ENCODE measurements at regions not wholly inside any gene's neighbourhood (a gene's known extent, or its start where the extent isn't known, plus 50 kb on each side); places are given as distances from the start of the nearest gene placed in this dataset.
A peak's percentile ranks its signal among the peaks of the same experiment; 100 is the strongest.

GRCh38 chr11:81331088-81331487 is 1402.6 kb downstream of the FAM181B start:
- Histone ChIP-seq H3K27me3 (replicated peaks in 1 of 4; ENCODE audit: control insufficient read depth in 3 of 4, extremely low read depth in 1 of 4, insufficient read depth in 3 of 4, low read length in 3 of 4) (no peaks in the 10 kb centered on the region), H3K9ac (replicated peaks in 1 of 4; ENCODE audit: extremely low read depth in 1 of 4, low read depth in 3 of 4, low read length in 3 of 4) (no peak overlapping the region), H2BK15ac (ENCODE audit: low read length) (no peak overlapping the region), H4K5ac (ENCODE audit: insufficient read length, low read depth, low read length) (no peak overlapping the region), H3K4ac (replicated peaks; ENCODE audit: insufficient read length, low read depth, low read length) (no peak overlapping the region), H3K36me3 (ENCODE audit: control insufficient read depth in 2 of 4, insufficient read depth in 4 of 4, low read length in 3 of 4) (no peaks in the 10 kb centered on the region), H3K23me2 (ENCODE audit: low read depth, low read length) (no peaks in the 10 kb centered on the region), H4K8ac (ENCODE audit: extremely low read depth, insufficient read depth, low read length) (no peak overlapping the region), H3K4me1 (replicated peaks in 1 of 4; ENCODE audit: control insufficient read depth in 3 of 4, insufficient read depth in 4 of 4, low read length in 3 of 4) (no peaks in the 10 kb centered on the region), H2BK5ac (ENCODE audit: low read depth, low read length) (no peak overlapping the region), H2BK12ac (ENCODE audit: low read depth, low read length) (no peak overlapping the region), H3K4me3 (ENCODE audit: extremely low read depth in 1 of 4, insufficient read depth in 2 of 4, low read depth in 3 of 4, low read length in 4 of 4) (no peak overlapping the region), H4K20me1 (replicated peaks in 1 of 2; ENCODE audit: control insufficient read depth in 1 of 2, insufficient read depth in 2 of 2, low read length in 2 of 2) (no peaks in the 10 kb centered on the region), H3K9me3 (ENCODE audit: insufficient read depth in 2 of 2, low read depth in 1 of 2, low read length in 1 of 2) (no peaks in the 10 kb centered on the region), H2AK5ac (ENCODE audit: low read depth, low read length) (no peak overlapping the region), H3K14ac (ENCODE audit: insufficient read length) (no peak overlapping the region), H4K91ac (replicated peaks; ENCODE audit: insufficient read length, low read length) (no peak overlapping the region), H3K23ac (ENCODE audit: insufficient read length) (no peak overlapping the region), H3K79me1 (ENCODE audit: low read depth, low read length) (no peaks in the 10 kb centered on the region), H3K79me2 (ENCODE audit: control insufficient read depth in 1 of 2, insufficient read depth in 2 of 2, low read length in 2 of 2) (no peaks in the 10 kb centered on the region), H3K4me2 (ENCODE audit: insufficient read depth in 1 of 2, low read depth in 2 of 2, low read length in 2 of 2) (no peak overlapping the region), H2BK120ac (replicated peaks; ENCODE audit: low read depth, low read length) (no peak overlapping the region), H2BK20ac (ENCODE audit: low read length) (no peak overlapping the region), H2AFZ (ENCODE audit: low read length) (peak overlapping the region; percentile 21; the same call in 1 of the 2 replicates), H3K18ac (ENCODE audit: extremely low read depth, low read length) (no peak overlapping the region), H3K27ac (ENCODE audit: low read depth, low read length) (no peak overlapping the region), H3K56ac (replicated peaks; ENCODE audit: insufficient read length, low read depth, low read length) (no peak overlapping the region)
- CTCF ChIA-PET (ENCODE audit: partially characterized antibody) = no interaction called here
- FAIRE-seq = no peak
- POLR2A ChIA-PET (ENCODE audit: partially characterized antibody) = no interaction called here
- no peak for DNase-seq (ENCODE audit: low read depth in 1 of 2, low spot score in 2 of 2)
- TF ChIP-seq EP300 (IDR thresholded peaks at IDR 0.05; ENCODE audit: borderline replicate concordance in 1 of 2, low read depth in 2 of 2, low read length in 2 of 2) (no peak), TAF1 (IDR thresholded peaks at IDR 0.05; ENCODE audit: low read depth, low read length) (no peak), JUND (IDR thresholded peaks at IDR 0.05; ENCODE audit: low read length) (no peak), CTBP2 (IDR thresholded peaks at IDR 0.05; ENCODE audit: borderline replicate concordance, insufficient read depth, insufficient read length, low read length) (no peak), SIX5 (IDR thresholded peaks at IDR 0.05; ENCODE audit: low read depth, low read length) (no peak), SIRT6 (IDR thresholded peaks at IDR 0.05; ENCODE audit: low read length) (no peak), SRF (IDR thresholded peaks at IDR 0.05; ENCODE audit: low read depth, low read length) (no peak), POLR2A (IDR thresholded peaks at IDR 0.05; ENCODE audit: control extremely low read depth in 1 of 2, low read depth in 2 of 2, low read length in 2 of 2) (no peak), FOSL1 (IDR thresholded peaks at IDR 0.05; ENCODE audit: insufficient read depth, low read depth, low read length) (no peak)
- TF ChIP-seq, protein P1, sequence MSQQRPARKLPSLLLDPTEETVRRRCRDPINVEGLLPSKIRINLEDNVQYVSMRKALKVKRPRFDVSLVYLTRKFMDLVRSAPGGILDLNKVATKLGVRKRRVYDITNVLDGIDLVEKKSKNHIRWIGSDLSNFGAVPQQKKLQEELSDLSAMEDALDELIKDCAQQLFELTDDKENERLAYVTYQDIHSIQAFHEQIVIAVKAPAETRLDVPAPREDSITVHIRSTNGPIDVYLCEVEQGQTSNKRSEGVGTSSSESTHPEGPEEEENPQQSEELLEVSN (IDR thresholded peaks at IDR 0.05) = no peak
- 90% methylated on average over 4 of the region's 4 CpGs; no CpG with 5 or more reads in 1 of the 2 experiments for WGBS, 2 experiments (ENCODE audit: extremely low coverage in 1 of 2, insufficient coverage in 1 of 2, insufficient read length in 1 of 2, insufficient replicate concordance in 2 of 2, low coverage in 1 of 2, low lambda C conversion rate in 2 of 2, missing lambda C conversion rate in 1 of 2)

Measured in H1 (cell line).